ENCODE measurements at regions not wholly inside any gene's neighbourhood (a gene's known extent, or its start where the extent isn't known, plus 50 kb on each side); places are given as distances from the start of the nearest gene placed in this dataset.

DNA sequence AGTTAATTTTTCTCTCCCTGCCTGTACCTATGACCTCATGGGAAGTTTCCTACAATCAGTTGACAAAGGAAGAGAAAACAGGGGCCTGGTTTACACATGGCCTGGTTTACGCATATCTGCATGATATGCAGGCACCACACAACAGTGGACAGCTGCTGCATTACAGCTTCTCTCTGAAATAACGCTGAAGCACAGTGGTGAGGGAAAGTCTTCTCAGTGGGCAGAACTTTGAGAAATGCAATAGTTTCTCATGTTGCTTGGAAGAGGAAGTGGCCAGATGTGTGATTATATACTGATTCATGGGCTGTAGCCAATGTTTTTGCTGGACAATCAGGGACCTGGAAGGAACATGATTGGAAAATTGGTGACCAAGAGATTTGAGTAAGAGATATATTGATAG is 324.1 kb upstream of the GOT2 start:
- no peaks in the 10 kb centered on the region for H3K4me1 ChIP-seq
- H3K36me3 ChIP-seq, result no peaks in the 10 kb centered on the region
- WGBS, 2 donors, result 84 to 95% methylated on average over 2 of the region's 2 CpGs
- H3K27me3 ChIP-seq, result no peaks in the 10 kb centered on the region
- no peaks in the 10 kb centered on the region for H3K9me3 ChIP-seq
- DNase-seq, result no peak
- no peak overlapping the region for H3K4me3 ChIP-seq (replicated peaks in 1 of 3)
- H3K27ac ChIP-seq, result no peak overlapping the region
- intact Hi-C loops (cut with DNase I), result no loop called here
- TF ChIP-seq, protein P1, sequence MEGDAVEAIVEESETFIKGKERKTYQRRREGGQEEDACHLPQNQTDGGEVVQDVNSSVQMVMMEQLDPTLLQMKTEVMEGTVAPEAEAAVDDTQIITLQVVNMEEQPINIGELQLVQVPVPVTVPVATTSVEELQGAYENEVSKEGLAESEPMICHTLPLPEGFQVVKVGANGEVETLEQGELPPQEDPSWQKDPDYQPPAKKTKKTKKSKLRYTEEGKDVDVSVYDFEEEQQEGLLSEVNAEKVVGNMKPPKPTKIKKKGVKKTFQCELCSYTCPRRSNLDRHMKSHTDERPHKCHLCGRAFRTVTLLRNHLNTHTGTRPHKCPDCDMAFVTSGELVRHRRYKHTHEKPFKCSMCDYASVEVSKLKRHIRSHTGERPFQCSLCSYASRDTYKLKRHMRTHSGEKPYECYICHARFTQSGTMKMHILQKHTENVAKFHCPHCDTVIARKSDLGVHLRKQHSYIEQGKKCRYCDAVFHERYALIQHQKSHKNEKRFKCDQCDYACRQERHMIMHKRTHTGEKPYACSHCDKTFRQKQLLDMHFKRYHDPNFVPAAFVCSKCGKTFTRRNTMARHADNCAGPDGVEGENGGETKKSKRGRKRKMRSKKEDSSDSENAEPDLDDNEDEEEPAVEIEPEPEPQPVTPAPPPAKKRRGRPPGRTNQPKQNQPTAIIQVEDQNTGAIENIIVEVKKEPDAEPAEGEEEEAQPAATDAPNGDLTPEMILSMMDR (IDR thresholded peaks at IDR 0.05), result no peak
- TF ChIP-seq POLR2A (IDR thresholded peaks at IDR 0.05), result no peak

DNA sequence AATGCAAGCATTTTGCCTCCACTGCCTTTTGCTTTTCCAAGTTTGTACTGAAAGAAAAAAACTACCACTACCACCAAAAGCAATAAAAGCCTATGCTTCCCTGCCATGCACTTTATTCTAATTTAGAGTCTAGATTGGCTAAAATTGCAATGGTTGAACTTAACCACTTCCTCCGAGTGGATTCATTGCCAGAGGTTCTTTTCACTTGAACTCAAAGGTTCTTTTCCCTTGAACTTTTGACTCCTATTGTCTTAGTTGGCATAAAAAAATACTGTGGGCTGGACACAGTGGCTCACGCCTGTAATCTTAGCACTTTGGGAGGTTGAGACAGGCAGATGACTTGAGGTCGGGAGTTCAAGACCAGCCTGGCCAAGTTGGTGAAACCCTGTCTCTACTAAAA is 319.8 kb upstream of the GOT2 start:
- TF ChIP-seq, protein P1 (IDR thresholded peaks at IDR 0.05), result no peak
- TF ChIP-seq POLR2A (IDR thresholded peaks at IDR 0.05), result no peak
- no peak for DNase-seq
- H3K4me3 ChIP-seq (replicated peaks in 1 of 3), result no peak overlapping the region
- no peaks in the 10 kb centered on the region for H3K4me1 ChIP-seq
- intact Hi-C loops (cut with DNase I), result no loop called here
- no peak overlapping the region for H3K27ac ChIP-seq
- no peaks in the 10 kb centered on the region for H3K36me3 ChIP-seq
- H3K27me3 ChIP-seq, result no peaks in the 10 kb centered on the region
- 52 to 74% methylated on average over 3 of the region's 3 CpGs for WGBS, 2 donors
- no peaks in the 10 kb centered on the region for H3K9me3 ChIP-seq

DNA sequence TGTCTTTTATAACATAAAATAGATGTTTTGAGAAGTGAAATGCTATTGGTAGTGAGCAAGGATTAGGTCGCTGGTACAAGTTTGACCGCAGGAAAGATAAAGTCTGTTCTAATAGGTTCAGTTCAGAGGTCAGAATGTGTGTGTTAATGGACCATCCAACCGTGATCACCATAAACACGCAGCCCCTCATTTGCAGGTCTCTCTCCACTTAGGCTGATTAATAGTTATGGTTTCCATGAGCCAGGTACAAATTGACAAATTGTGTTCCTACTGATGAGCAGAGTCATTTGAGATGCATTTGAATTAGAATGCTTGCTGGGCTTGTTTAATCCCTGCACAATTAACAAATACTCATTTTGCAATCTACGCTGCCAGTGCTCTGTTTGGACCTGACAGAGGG is 318.1 kb upstream of the GOT2 start:
- Histone ChIP-seq H3K4me1 (no peaks in the 10 kb centered on the region), H3K4me3 (replicated peaks in 1 of 3) (no peak overlapping the region), H3K27me3 (no peaks in the 10 kb centered on the region), H3K9me3 (no peaks in the 10 kb centered on the region), H3K27ac (no peak overlapping the region), H3K36me3 (no peaks in the 10 kb centered on the region)
- 85 to 86% methylated on average over 5 of the region's 5 CpGs for WGBS, 2 donors
- intact Hi-C loops (cut with DNase I), result no loop called here
- TF ChIP-seq, protein P1 (IDR thresholded peaks at IDR 0.05), result no peak
- no peak for TF ChIP-seq POLR2A (IDR thresholded peaks at IDR 0.05)
- no peak for DNase-seq

DNA sequence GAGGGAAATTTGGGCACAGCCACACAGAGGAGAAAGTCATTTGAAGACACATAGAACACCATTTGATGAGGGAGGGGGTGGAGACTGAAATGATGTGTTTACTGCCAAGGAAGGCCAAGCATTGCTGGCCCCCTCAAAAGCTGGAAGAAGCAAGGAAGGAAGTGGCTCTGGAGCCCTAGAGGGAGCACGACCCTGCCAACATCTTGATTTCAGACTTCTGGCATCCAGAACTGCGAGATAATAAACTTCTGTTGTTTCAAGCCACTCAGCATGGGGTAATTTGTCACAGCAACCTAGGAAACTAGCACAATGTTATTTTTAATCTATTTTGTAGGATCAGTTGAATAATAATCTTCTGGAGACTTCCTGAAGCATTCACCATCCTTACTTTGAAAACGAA is 314.8 kb upstream of the GOT2 start:
- WGBS, 2 donors, result 8 to 33% methylated on average over 3 of the region's 3 CpGs
- H3K27me3 ChIP-seq, result no peaks in the 10 kb centered on the region
- no peak for DNase-seq
- H3K4me3 ChIP-seq (replicated peaks in 1 of 3), result no peak overlapping the region
- TF ChIP-seq, protein P1 (IDR thresholded peaks at IDR 0.05), result no peak
- TF ChIP-seq POLR2A (IDR thresholded peaks at IDR 0.05), result no peak
- H3K27ac ChIP-seq, result no peak overlapping the region
- intact Hi-C loops (cut with DNase I), result no loop called here
- no peaks in the 10 kb centered on the region for H3K4me1 ChIP-seq
- H3K36me3 ChIP-seq, result no peaks in the 10 kb centered on the region
- H3K9me3 ChIP-seq, result no peaks in the 10 kb centered on the region

DNA sequence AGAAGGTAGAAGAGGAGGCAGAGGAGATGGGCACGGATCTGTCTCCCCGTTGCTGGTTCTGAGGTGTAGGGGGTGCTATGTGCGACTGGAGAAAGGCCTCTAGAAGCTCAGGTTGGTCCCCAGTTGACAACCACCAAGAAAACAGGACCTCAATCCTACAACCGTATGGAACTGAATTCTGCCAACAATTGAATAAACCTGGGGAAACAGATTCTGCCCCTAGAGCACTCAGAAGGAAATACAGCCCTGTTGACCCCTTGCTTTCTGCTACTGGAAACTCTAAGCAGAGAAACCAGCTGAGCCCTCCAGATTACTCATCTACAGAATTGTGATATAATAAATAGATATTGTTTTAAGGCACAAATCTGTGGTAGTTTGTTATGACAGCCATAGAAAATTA is 313.0 kb upstream of the GOT2 start:
- Histone ChIP-seq H3K4me1 (no peaks in the 10 kb centered on the region), H3K36me3 (no peaks in the 10 kb centered on the region), H3K27ac (no peak overlapping the region), H3K9me3 (no peaks in the 10 kb centered on the region), H3K4me3 (replicated peaks in 1 of 3) (no peak overlapping the region), H3K27me3 (no peaks in the 10 kb centered on the region)
- no peak for DNase-seq
- no peak for TF ChIP-seq POLR2A (IDR thresholded peaks at IDR 0.05)
- TF ChIP-seq, protein P1 (IDR thresholded peaks at IDR 0.05), result no peak
- intact Hi-C loops (cut with DNase I), result no loop called here
- WGBS, 2 donors, result 60 to 66% methylated on average over 4 of the region's 4 CpGs
